ENCODE measurements at regions not wholly inside any gene's neighbourhood (a gene's known extent, or its start where the extent isn't known, plus 50 kb on each side); places are given as distances from the start of the nearest gene placed in this dataset.

- no peak for TF ChIP-seq CTCF (IDR thresholded peaks at IDR 0.05; ENCODE audit: insufficient read depth, low read length)
- no peak for TF ChIP-seq REST (IDR thresholded peaks at IDR 0.05; ENCODE audit: insufficient replicate concordance, low read depth)
- TF ChIP-seq POLR2AphosphoS5 (IDR thresholded peaks at IDR 0.05; ENCODE audit: low read depth), result no peak
- TF ChIP-seq GABPA (IDR thresholded peaks at IDR 0.05; ENCODE audit: low read depth), result no peak
These were observed 67.8 kb downstream of the RASSF10 start for GRCh38 chr11:13076961-13077360.

Data from HL-60 (cell line).